Activated CD4-positive, alpha-beta memory T cell treated with anti-CD3 and anti-CD28 coated beads, Interleukin-2, amount 10 ng/mL, durations not matched to agents 7 days and 5 days (primary cell): ENCODE measurements at regions not wholly inside any gene's neighbourhood (a gene's known extent, or its start where the extent isn't known, plus 50 kb on each side); places are given as distances from the start of the nearest gene placed in this dataset.
"Not testable (repeated sequence)": the region's sequence is repeated elsewhere in the genome, so short reads cannot be mapped to it uniquely, and the experiment has no call there.

Experiments used
- CTCF ChIA-PET: fragments of 350-600 bp; sonication (Branson Sonifier 250); formaldehyde crosslinking; loops from one replicate; lab custom pipeline; 2021; ENCODE audit warnings: antibody characterized with exemption, inconsistent platforms; lab: Charles Lee
- POLR2A ChIA-PET: fragments of 350-600 bp; sonication (Branson Sonifier 250); formaldehyde crosslinking; loops from one replicate; lab custom pipeline; 2021; ENCODE audit warnings: antibody characterized with exemption; lab: Charles Lee
- DNase-seq: peaks from one replicate; pipeline ENCODE4 v3.0.0-alpha.2; 2020
- H3K27ac Mint-ChIP-seq: one replicate; pipeline ENCODE4 v1.8.0; 2021; ENCODE audit warnings: mild to moderate bottlenecking, mixed read lengths
- H3K27me3 Mint-ChIP-seq: one replicate; pipeline ENCODE4 v1.8.0; 2021; ENCODE audit warnings: mixed read lengths
- H3K36me3 Mint-ChIP-seq: one replicate; pipeline ENCODE4 v1.8.0; 2021; ENCODE audit warnings: low read depth, mixed read lengths
- H3K4me1 Mint-ChIP-seq: one replicate; pipeline ENCODE4 v1.8.0; 2021; ENCODE audit warnings: mixed read lengths
- H3K4me3 Mint-ChIP-seq: one replicate; pipeline ENCODE4 v1.8.0; 2021; ENCODE audit warnings: mild to moderate bottlenecking, mixed read lengths
- H3K9me3 Mint-ChIP-seq: one replicate; pipeline ENCODE4 v1.8.0; 2021; ENCODE audit warnings: mixed read lengths

- Mint-ChIP-seq H3K27ac (no peak overlapping the region), H3K27me3 (no peaks in the 10 kb centered on the region), H3K4me1 (no peaks in the 10 kb centered on the region), H3K36me3 (no peaks in the 10 kb centered on the region), H3K9me3 (peaks cover 2% of the 10 kb centered on the region), H3K4me3 (no peak overlapping the region)
- CTCF ChIA-PET, result no interaction called here
- POLR2A ChIA-PET, result no interaction called here
- no peak for DNase-seq
Observed at GRCh38 chr4:186826006-186826405, 102.3 kb upstream of the FAT1 start.

DNA sequence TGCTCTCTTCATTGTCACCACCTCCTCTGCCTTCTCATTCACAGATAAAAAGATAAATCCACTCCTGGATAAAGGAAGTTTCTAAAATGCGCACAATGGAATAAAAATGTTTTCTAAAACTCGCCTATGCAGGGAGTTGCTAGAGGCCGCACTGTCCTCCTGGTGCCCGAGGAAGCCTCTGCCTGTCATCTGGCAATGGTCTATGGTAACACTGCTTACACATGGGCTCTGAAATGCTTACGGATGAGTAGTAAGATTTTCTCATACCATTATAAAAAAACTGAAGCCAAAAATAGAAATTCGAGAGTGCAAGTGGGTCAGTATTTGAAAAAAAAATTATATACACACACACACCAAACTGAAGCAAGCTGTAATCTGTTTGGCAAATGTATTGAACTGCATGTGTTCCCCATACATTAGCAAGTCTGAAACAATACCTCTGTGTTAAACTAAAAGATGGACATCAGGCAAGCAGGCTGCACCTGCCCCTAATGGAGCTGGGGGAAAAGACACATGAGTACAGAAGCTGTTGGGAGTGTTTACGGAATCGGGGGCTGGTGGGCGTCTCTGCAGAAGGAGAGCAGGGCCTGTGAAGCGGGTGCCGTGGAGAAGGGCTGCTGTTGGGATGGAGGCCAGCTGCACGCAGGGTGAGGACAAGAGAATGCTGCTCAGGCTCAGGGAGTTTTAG, 103.3 kb upstream of the FAT1 start:
- Mint-ChIP-seq H3K27me3 (no peaks in the 10 kb centered on the region), H3K4me3 (no peak overlapping the region), H3K36me3 (no peaks in the 10 kb centered on the region), H3K27ac (no peak overlapping the region), H3K9me3 (peaks cover 4% of the 10 kb centered on the region), H3K4me1 (no peaks in the 10 kb centered on the region)
- CTCF ChIA-PET, result no interaction called here
- no peak for DNase-seq
- POLR2A ChIA-PET, result no interaction called here

DNA sequence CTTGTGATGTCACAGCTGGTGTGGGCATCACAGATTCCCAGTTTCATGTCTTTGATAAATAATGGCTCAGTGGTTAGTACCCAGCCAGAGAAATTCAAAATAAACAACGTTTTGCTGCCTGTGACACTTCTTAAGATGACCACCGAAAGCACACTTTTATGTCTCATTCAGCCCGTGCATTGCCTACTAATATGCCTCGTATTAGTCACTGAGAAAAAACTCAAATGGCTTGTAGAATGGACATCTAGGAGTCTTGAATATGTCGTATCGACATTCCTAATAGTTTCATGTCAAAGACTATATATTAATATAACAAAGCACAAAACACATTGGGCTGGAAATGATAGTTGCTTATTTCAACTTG, 103.9 kb upstream of the FAT1 start:
- DNase-seq, result no peak
- no peak overlapping the region for H3K27ac Mint-ChIP-seq
- peaks cover 4% of the 10 kb centered on the region for H3K9me3 Mint-ChIP-seq
- ChIA-PET CTCF (no interaction called here), POLR2A (no interaction called here)
- H3K27me3 Mint-ChIP-seq, result no peaks in the 10 kb centered on the region
- H3K36me3 Mint-ChIP-seq, result no peaks in the 10 kb centered on the region
- H3K4me3 Mint-ChIP-seq, result no peak overlapping the region
- H3K4me1 Mint-ChIP-seq, result no peaks in the 10 kb centered on the region

- no peaks in the 10 kb centered on the region for H3K27me3 Mint-ChIP-seq
- ChIA-PET CTCF (no interaction called here), POLR2A (no interaction called here)
- peaks cover 4% of the 10 kb centered on the region for H3K9me3 Mint-ChIP-seq
- no peak for DNase-seq
- no peak overlapping the region for H3K4me3 Mint-ChIP-seq
- no peaks in the 10 kb centered on the region for H3K4me1 Mint-ChIP-seq
- no peaks in the 10 kb centered on the region for H3K36me3 Mint-ChIP-seq
- H3K27ac Mint-ChIP-seq, result no peak overlapping the region
Observed at GRCh38 chr4:186829097-186829496, 105.4 kb upstream of the FAT1 start.

DNA sequence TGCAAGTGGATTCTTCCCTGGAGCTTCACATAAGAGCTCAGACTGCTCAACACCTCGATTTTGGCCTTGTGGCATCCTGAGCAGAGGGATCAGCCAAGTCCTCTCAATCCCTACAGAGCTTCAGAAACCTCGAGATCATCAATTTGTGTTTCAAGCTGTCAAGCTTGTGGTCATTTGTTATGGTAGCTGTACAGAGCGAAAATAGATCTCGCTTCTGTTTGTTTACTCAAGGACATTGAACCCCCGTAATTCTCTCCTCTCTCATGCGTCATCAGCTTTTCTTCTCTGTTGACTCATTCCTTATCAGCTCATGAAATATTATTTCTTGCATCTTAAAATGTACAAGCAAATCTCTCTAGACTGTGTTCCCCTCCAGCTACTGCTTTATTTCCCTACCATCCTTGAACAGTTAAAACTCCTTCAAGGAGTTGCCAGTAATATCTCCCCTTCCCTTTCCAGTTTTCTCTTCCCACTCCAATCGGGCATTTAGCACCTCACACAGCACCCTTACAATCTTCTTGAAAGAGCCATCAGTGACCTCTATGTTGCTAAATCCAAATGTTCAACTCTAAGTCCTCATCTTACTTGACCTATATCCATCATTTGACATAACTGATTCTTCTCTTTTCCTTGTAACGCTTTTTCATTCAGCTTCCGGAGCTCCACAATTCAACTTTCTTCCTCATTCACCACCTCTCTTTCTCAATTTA, 106.2 kb upstream of the FAT1 start:
- ChIA-PET POLR2A (no interaction called here), CTCF (no interaction called here)
- Mint-ChIP-seq H3K4me3 (no peak overlapping the region), H3K4me1 (no peaks in the 10 kb centered on the region), H3K36me3 (no peaks in the 10 kb centered on the region), H3K9me3 (peaks cover 4% of the 10 kb centered on the region), H3K27ac (no peak overlapping the region), H3K27me3 (no peaks in the 10 kb centered on the region)
- DNase-seq, result no peak

DNA sequence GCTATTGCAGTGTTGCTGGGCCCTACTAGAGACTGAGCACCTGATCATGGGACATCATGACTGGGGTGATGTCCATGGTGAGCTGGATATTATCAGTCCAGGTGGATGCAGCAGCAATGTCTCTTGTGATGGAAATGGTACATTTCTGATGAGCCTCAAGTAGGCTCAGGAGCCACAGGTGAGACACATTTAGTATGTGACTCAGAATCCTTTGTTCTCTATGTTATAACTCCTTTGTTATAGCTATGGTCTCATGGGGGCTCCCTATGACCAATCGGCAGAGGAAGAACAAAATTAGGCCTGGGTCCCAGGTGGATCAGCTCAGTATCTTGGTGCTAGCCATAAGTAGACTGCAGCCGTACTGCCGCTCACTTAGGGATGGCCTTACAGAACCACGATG, 107.9 kb upstream of the FAT1 start:
- Mint-ChIP-seq H3K4me3 (no peak overlapping the region), H3K9me3 (peaks cover 4% of the 10 kb centered on the region), H3K36me3 (no peaks in the 10 kb centered on the region), H3K4me1 (no peaks in the 10 kb centered on the region), H3K27me3 (no peaks in the 10 kb centered on the region), H3K27ac (no peak overlapping the region)
- ChIA-PET CTCF (no interaction called here), POLR2A (no interaction called here)
- DNase-seq, result no peak

- no peaks in the 10 kb centered on the region for H3K36me3 Mint-ChIP-seq
Observed at GRCh38 chr4:186832906-186833305, 109.2 kb upstream of the FAT1 start.

DNA sequence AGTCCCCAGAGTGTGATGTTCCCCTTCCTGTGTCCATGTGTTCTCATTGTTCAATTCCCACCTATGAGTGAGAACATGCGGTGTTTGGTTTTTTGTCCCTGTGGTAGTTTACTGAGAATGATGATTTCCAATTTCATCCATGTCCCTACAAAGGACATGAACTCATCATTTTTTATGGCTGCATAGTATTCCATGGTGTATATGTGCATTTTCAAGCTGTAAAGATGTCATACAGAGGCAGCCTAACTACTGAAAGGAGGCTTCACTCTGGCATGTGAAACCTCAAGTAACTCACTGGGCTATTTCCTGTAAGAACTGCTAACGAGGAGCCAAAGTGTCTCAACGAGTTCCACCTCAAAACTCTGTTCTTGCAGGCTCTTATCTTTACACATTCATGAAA, 113.8 kb upstream of the FAT1 start:
- H3K4me3 Mint-ChIP-seq, CTCF ChIA-PET, H3K9me3 Mint-ChIP-seq, H3K27ac Mint-ChIP-seq, H3K27me3 Mint-ChIP-seq, POLR2A ChIA-PET, H3K36me3 Mint-ChIP-seq, H3K4me1 Mint-ChIP-seq, DNase-seq: not testable (repeated sequence)

More at GRCh38 chr4:186832906-186833305, 109.2 kb upstream of the FAT1 start:
- DNase-seq, result no peak
- Mint-ChIP-seq H3K27me3 (no peaks in the 10 kb centered on the region), H3K4me1 (no peaks in the 10 kb centered on the region), H3K27ac (no peak overlapping the region), H3K4me3 (no peak overlapping the region), H3K9me3 (peaks cover 4% of the 10 kb centered on the region)
- ChIA-PET POLR2A (no interaction called here), CTCF (no interaction called here)

GRCh38 chr4:186838295-186838694, 114.6 kb upstream of the FAT1 start:
- Mint-ChIP-seq H3K4me1 (no peaks in the 10 kb centered on the region), H3K4me3 (no peak overlapping the region), H3K27ac (no peak overlapping the region), H3K36me3 (no peaks in the 10 kb centered on the region), H3K27me3 (no peaks in the 10 kb centered on the region), H3K9me3 (peaks cover 3% of the 10 kb centered on the region)
- ChIA-PET CTCF (interaction anchor here (0.6 kb wide), 1 partner anchor 152 kb away, joined by 6 read pairs; no protein-coding TSS in a partner anchor), POLR2A (no interaction called here)
- DNase-seq, result no peak

DNA sequence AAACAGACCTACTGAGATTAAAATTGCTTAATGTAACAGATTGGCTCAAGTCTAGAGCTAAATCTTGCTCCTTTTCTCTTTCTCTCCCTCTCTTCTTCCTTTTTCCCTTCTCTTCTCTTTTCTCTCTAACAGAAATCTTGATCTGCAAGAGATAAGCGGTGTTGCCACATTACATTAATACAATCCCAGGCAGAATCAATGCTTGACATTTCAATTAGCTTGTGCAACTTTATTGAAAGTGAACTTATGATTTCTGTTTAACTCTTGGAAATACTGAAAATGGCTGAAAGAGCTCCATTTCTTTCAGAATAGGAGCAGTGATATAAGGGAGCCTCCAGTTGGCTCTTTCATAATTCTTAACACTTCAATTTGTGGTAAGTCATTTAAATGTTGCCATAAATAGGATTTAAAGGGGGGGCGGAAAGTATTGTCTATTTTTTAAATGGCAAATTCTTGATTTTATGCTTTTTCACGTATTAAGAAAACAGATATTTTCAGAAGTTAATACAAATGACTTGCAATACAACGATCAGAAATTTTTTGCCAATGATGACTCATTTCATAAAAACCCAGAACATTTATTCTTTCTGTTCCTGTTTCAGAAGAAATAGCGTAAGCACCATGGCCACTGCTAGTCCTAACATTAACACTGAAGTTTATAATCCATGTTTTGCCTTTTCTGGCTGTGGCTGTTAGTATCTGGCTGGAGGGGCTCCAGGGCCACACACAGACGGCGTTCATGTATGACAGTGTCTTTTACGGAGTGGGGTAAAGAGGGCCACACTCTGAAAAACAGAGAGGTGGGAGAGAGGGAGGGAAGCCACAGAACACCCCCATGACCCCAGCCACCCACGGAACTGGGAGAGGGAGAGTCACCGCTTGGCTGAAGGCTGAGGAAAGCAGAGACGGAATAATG, 115.7 kb upstream of the FAT1 start:
- Mint-ChIP-seq H3K27me3 (no peaks in the 10 kb centered on the region), H3K4me3 (no peak overlapping the region), H3K9me3 (peaks cover 3% of the 10 kb centered on the region), H3K27ac (no peak overlapping the region), H3K4me1 (no peaks in the 10 kb centered on the region), H3K36me3 (no peaks in the 10 kb centered on the region)
- POLR2A ChIA-PET, result no interaction called here
- DNase-seq, result no peak
- CTCF ChIA-PET, result no interaction called here

DNA sequence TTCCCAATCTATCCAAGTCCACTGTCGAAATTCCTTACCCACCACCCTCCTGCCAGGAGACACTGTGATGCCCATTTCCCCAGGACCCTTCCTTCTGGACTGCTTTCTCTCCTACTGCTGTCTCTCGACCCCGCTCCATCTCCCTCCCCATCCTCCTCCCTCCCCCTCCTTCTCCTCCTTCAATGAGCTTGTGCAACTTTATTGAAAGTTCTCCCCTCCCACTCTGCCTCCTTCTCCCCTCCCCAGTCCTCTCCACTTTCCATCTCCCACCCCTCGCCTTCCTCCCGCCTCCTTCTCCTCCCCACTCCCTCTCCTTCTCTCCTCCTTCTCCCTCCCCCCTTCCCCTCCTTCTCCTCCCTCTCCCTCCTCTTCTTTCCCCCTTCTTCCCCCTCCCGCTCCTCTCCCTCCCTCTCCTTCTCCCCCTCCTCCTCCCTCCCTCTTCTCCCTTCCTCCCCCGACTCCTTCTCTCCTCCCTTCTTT, 116.6 kb upstream of the FAT1 start:
- CTCF ChIA-PET, result no interaction called here

DNA sequence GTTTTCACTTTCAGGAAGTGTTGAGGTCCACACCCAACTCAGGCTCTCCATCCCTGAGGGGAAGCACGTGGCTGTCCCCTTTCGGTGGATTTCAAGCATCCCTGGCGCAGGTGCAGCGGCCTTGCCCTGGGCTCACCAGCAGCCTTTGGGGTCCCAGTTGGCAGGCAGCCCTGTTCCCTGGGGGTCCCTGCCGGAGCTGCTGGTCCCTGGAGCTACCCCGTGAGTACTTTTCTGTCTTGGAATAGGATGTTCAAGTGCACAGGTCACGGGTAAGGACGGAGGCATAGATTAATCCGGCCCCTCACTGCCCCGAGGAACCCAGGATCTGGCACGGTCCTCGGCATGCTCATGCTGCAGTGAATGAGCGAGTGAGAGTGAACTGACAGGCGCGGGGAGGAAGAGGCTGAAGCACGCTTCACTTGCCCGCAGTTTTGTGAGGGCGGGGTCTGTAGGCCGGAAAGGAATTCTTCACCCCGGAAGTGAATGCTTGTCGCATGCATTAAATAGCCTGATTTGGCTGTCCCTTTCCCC, 117.2 kb upstream of the FAT1 start:
- Mint-ChIP-seq H3K9me3 (peaks cover 3% of the 10 kb centered on the region), H3K4me1 (no peaks in the 10 kb centered on the region), H3K27me3 (no peaks in the 10 kb centered on the region), H3K4me3 (no peak overlapping the region), H3K36me3 (no peaks in the 10 kb centered on the region), H3K27ac (no peak overlapping the region)
- ChIA-PET POLR2A (no interaction called here), CTCF (no interaction called here)
- no peak for DNase-seq

More for the DNA sequence above, 116.6 kb upstream of the FAT1 start:
- H3K36me3 Mint-ChIP-seq, result no peaks in the 10 kb centered on the region
- H3K4me3 Mint-ChIP-seq, result no peak overlapping the region
- no peak for DNase-seq
- no peaks in the 10 kb centered on the region for H3K4me1 Mint-ChIP-seq
- H3K9me3 Mint-ChIP-seq, result peaks cover 3% of the 10 kb centered on the region
- H3K27ac Mint-ChIP-seq, result no peak overlapping the region
- no peaks in the 10 kb centered on the region for H3K27me3 Mint-ChIP-seq
- POLR2A ChIA-PET, result no interaction called here

GRCh38 chr4:186844059-186844681, 120.5 kb upstream of the FAT1 start:
- Mint-ChIP-seq H3K27me3 (no peaks in the 10 kb centered on the region), H3K9me3 (peaks cover 8% of the 10 kb centered on the region)

More at GRCh38 chr4:186844059-186844681, 120.5 kb upstream of the FAT1 start:
- Mint-ChIP-seq H3K4me1 (no peaks in the 10 kb centered on the region), H3K4me3 (no peak overlapping the region), H3K27ac (no peak overlapping the region), H3K36me3 (no peaks in the 10 kb centered on the region)
- DNase-seq, result no peak
- CTCF ChIA-PET, result no interaction called here
- POLR2A ChIA-PET, result no interaction called here
